SU-DHL-6 (cell line): ENCODE measurements at regions not wholly inside any gene's neighbourhood (a gene's known extent, or its start where the extent isn't known, plus 50 kb on each side); places are given as distances from the start of the nearest gene placed in this dataset.

Experiments used
- H2AFZ ChIP-seq: fragments of 200-600 bp; sonication (generic); 2 replicates; pipeline ENCODE4 v1.6.1; 2014; ENCODE audit warnings: low read depth, mild to moderate bottlenecking, moderate library complexity, mixed read lengths, antibody characterized with exemption, low read length; ENCODE audit not compliant: severe bottlenecking
- H3F3A ChIP-seq: fragments of 200-600 bp; shearing (Covaris generic); 2 replicates; pipeline ENCODE4 v1.6.0; 2016; ENCODE audit warnings: antibody characterized with exemption, mild to moderate bottlenecking; ENCODE audit not compliant: insufficient read depth
- H3K27ac ChIP-seq: fragments of 200-600 bp; sonication (generic); 2 replicates; pipeline ENCODE4 v1.5.1; 2016; ENCODE audit warnings: low read depth, mild to moderate bottlenecking, low read length, moderate library complexity, mixed read lengths
- H3K27me3 ChIP-seq: fragments of 200-600 bp; sonication (generic), shearing (Covaris generic); 2 replicates; pipeline ENCODE4 v1.6.0; 2014; ENCODE audit warnings: mild to moderate bottlenecking, low read length
- H3K36me3 ChIP-seq: fragments of 200-600 bp; sonication (generic); 2 replicates; pipeline ENCODE4 v1.6.1; 2014; ENCODE audit warnings: mild to moderate bottlenecking, low read length, mixed read lengths
- H3K4me2 ChIP-seq: fragments of 300-600, 200-600 bp; shearing (Covaris generic), sonication (generic); 2 replicates; pipeline ENCODE4 v1.6.0; 2014; ENCODE audit warnings: low read length, low read depth, mild to moderate bottlenecking; ENCODE audit not compliant: poor library complexity, severe bottlenecking
- H3K4me3 ChIP-seq: fragments of 200-600 bp; sonication (generic); 2 replicates; pipeline ENCODE4 v1.5.1; 2014; ENCODE audit warnings: antibody characterized with exemption, low read length, mild to moderate bottlenecking, mixed read lengths; ENCODE audit not compliant: insufficient read depth, poor library complexity, severe bottlenecking
- H3K79me2 ChIP-seq: fragments of 200-600 bp; sonication (generic); 2 replicates; pipeline ENCODE4 v1.6.1; 2014; ENCODE audit warnings: mild to moderate bottlenecking, low read length, moderate library complexity; ENCODE audit not compliant: insufficient read depth
- H3K9ac ChIP-seq: fragments of 200-600 bp; sonication (generic); 2 replicates; pipeline ENCODE4 v1.7.0; 2014; ENCODE audit warnings: mild to moderate bottlenecking, low read length
- H3K9me2 ChIP-seq: fragments of 200-600 bp; sonication (generic); replicated peaks from 2 replicates; pipeline ENCODE4 v1.6.1; 2014; ENCODE audit warnings: low read length; ENCODE audit not compliant: insufficient read depth
- H3K9me3 ChIP-seq: fragments of 200-600 bp; sonication (generic); 2 replicates; pipeline ENCODE4 v1.6.1; 2014; ENCODE audit warnings: low read length, mixed read lengths; ENCODE audit not compliant: insufficient read depth
- H4K20me1 ChIP-seq: fragments of 200-600 bp; sonication (generic); 2 replicates; pipeline ENCODE4 v1.6.1; 2014; ENCODE audit warnings: low read depth, mild to moderate bottlenecking, antibody characterized with exemption, low read length, moderate library complexity, mixed read lengths
- EZH2phosphoT487 ChIP-seq: fragments of 200-600 bp; sonication (generic), shearing (Covaris generic); conservative IDR thresholded peaks from 2 replicates; pipeline ENCODE4 v1.6.1; 2018; ENCODE audit warnings: mild to moderate bottlenecking, antibody characterized with exemption, low read length, moderate library complexity, mixed read lengths
- TF ChIP-seq, protein P1 (sequence below): fragments of 200-600 bp; sonication (generic); IDR thresholded peaks from one replicate; pipeline ENCODE4 v1.5.1; 2017; ENCODE audit warnings: antibody characterized with exemption, mild to moderate bottlenecking, low read length, moderate library complexity; ENCODE audit not compliant: insufficient read depth, poor library complexity, severe bottlenecking

DNA sequence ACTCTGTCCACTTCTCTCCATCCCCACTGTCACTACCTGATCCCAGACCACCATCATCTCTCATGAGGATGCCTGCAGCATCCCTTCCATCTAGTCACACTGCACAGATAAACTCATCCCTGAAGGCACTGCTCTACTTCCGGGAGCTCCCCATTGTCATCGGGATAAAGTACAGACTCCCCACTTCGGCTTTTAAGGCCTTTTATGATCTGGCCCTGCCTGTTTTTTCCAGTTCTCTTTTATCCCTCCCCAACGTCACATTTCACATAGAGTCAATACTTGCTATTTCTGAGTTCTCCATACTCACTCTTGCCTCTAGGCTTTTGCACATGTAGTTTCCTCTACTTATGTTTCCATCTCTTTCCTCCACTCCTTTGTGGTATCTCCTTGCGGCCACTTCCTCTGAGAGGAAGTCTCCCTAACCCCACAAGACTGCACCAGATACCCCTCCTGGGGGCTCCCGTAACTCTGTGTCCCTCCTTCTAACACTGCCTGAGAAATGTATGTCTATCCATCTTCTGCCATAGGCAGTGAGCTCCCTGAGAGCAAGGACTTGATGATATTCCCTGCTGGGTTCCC, 66.9 kb downstream of the COPRS start:
- no peaks in the 10 kb centered on the region for H3K9me3 ChIP-seq
- H4K20me1 ChIP-seq, result no peaks in the 10 kb centered on the region
- no peak for TF ChIP-seq EZH2phosphoT487
- TF ChIP-seq, protein P1, sequence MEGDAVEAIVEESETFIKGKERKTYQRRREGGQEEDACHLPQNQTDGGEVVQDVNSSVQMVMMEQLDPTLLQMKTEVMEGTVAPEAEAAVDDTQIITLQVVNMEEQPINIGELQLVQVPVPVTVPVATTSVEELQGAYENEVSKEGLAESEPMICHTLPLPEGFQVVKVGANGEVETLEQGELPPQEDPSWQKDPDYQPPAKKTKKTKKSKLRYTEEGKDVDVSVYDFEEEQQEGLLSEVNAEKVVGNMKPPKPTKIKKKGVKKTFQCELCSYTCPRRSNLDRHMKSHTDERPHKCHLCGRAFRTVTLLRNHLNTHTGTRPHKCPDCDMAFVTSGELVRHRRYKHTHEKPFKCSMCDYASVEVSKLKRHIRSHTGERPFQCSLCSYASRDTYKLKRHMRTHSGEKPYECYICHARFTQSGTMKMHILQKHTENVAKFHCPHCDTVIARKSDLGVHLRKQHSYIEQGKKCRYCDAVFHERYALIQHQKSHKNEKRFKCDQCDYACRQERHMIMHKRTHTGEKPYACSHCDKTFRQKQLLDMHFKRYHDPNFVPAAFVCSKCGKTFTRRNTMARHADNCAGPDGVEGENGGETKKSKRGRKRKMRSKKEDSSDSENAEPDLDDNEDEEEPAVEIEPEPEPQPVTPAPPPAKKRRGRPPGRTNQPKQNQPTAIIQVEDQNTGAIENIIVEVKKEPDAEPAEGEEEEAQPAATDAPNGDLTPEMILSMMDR, result no peak
- H2AFZ ChIP-seq, result no peak overlapping the region
- H3F3A ChIP-seq, result no peaks in the 10 kb centered on the region
- no peak overlapping the region for H3K9ac ChIP-seq
- H3K79me2 ChIP-seq, result no peaks in the 10 kb centered on the region
- H3K9me2 ChIP-seq, result no peaks in the 10 kb centered on the region
- no peak overlapping the region for H3K27ac ChIP-seq
- H3K4me2 ChIP-seq, result no peak overlapping the region
- no peak overlapping the region for H3K4me3 ChIP-seq
- H3K36me3 ChIP-seq, result no peaks in the 10 kb centered on the region
- no peaks in the 10 kb centered on the region for H3K27me3 ChIP-seq

DNA sequence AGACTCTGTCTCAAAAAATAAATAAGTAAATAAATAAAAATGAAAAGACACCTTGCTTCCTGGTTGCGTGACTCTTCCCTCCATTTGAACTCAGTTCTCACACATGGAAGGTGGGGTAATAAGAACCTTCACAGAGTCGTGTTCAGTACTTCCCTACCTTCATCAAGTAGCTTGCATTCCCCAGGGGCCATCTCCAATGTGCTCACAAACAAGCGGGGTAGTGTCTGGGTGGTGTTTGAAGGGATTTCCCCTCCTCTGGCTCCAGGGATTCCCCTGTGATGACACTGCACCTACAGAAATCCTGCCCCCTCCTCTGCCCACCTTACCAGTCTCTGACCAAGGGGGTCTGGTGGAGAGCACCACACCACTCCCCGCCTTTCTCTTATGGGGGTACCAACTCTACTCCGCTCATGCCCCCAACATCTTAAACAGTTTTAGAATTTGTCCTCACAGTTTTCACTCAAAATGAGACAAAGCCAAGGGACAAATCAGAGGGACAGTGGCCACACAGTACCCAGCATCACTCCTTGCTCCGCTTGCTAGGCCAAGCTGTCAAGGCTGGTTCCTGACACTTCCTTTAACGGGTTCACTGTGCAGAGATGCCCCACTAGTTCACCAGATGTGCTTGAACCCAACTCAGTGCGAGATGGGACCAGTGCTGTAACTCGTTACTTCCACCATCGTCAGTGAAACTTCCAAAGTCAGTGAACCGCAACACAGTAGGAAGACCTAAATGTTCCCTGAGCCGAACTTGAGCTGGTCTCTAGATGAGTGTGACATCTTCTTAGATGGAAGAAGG, 69.1 kb downstream of the COPRS start:
- H3K4me2 ChIP-seq, result no peak overlapping the region
- no peak for TF ChIP-seq EZH2phosphoT487
- TF ChIP-seq, protein P1, result no peak

DNA sequence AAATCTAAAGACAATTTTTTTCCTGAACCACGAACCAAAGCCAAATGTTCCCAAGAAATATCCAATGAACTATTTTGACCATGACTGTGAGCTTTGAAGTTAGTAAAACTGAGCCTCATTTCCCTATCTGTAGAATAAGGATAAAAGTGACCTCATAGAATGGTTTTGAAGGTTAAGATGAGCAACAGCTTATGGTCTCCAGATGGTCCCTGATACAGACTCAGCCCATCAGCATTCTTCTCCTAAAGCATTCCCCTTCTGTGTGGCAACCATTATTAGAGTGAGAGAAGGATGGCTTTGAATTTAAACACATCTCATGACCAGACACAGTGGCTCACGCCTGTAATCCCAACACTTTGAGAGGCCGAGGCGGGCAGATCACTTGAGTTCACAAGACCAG, 70.1 kb downstream of the COPRS start:
- Histone ChIP-seq H3K79me2 (no peaks in the 10 kb centered on the region), H3K27ac (no peak overlapping the region), H2AFZ (no peak overlapping the region), H3K9me3 (no peaks in the 10 kb centered on the region), H3K9me2 (no peaks in the 10 kb centered on the region), H4K20me1 (no peaks in the 10 kb centered on the region), H3K36me3 (no peaks in the 10 kb centered on the region), H3K27me3 (no peaks in the 10 kb centered on the region), H3K4me2 (no peak overlapping the region), H3F3A (no peaks in the 10 kb centered on the region), H3K9ac (no peak overlapping the region), H3K4me3 (no peak overlapping the region)
- TF ChIP-seq, protein P1, result no peak
- TF ChIP-seq EZH2phosphoT487, result no peak

More for the DNA sequence above, 69.1 kb downstream of the COPRS start:
- no peak overlapping the region for H2AFZ ChIP-seq
- H3K27ac ChIP-seq, result no peak overlapping the region
- no peaks in the 10 kb centered on the region for H3K9me3 ChIP-seq
- no peak overlapping the region for H3K4me3 ChIP-seq
- H3K9ac ChIP-seq, result no peak overlapping the region
- H3K9me2 ChIP-seq, result no peaks in the 10 kb centered on the region
- no peaks in the 10 kb centered on the region for H3K79me2 ChIP-seq
- H3K27me3 ChIP-seq, result no peaks in the 10 kb centered on the region
- no peaks in the 10 kb centered on the region for H3F3A ChIP-seq
- no peaks in the 10 kb centered on the region for H3K36me3 ChIP-seq
- no peaks in the 10 kb centered on the region for H4K20me1 ChIP-seq
